HFFc6 (cell line): ENCODE measurements at regions not wholly inside any gene's neighbourhood (a gene's known extent, or its start where the extent isn't known, plus 50 kb on each side); places are given as distances from the start of the nearest gene placed in this dataset.

Experiments
- DNase-seq: peaks from one replicate; pipeline ENCODE4 v3.0.0-alpha.2; 2018
- H3K27ac Mint-ChIP-seq: 2 replicates; pipeline ENCODE4 v1.8.0; 2020; ENCODE audit warnings: mild to moderate bottlenecking, mixed read lengths
- H3K27me3 Mint-ChIP-seq: 2 replicates; pipeline ENCODE4 v1.8.0; 2021; ENCODE audit warnings: mild to moderate bottlenecking, moderate library complexity, mixed read lengths; ENCODE audit not compliant: insufficient read depth
- H3K36me3 Mint-ChIP-seq: 2 replicates; pipeline ENCODE4 v1.8.0; 2021; ENCODE audit warnings: low read depth, mixed read lengths
- H3K4me1 Mint-ChIP-seq: 2 replicates; pipeline ENCODE4 v1.8.0; 2020; ENCODE audit warnings: low read depth, mixed read lengths
- H3K4me3 Mint-ChIP-seq: 2 replicates; pipeline ENCODE4 v1.8.0; 2020; ENCODE audit warnings: mild to moderate bottlenecking, moderate library complexity, mixed read lengths
- H3K9me3 Mint-ChIP-seq: 2 replicates; pipeline ENCODE4 v1.8.0; 2020; ENCODE audit warnings: mild to moderate bottlenecking, mixed read lengths
- CTCF ChIP-seq: fragments of 200-600 bp; sonication (generic); IDR thresholded peaks from 2 replicates; pipeline ENCODE4 v1.5.0; 2021; ENCODE audit warnings: antibody characterized with exemption, mild to moderate bottlenecking

GRCh38 chr10:30758338-30758737 is 128.8 kb upstream of the LYZL2 start:
- Mint-ChIP-seq H3K4me1 (peaks cover 33% of the 10 kb centered on the region), H3K27me3 (peaks cover 2% of the 10 kb centered on the region; the same call in 1 of the 2 replicates), H3K4me3 (no peak overlapping the region), H3K36me3 (no peaks in the 10 kb centered on the region), H3K9me3 (peaks cover 9% of the 10 kb centered on the region; the same call in 1 of the 2 replicates), H3K27ac (no peak overlapping the region)
- DNase-seq: no peak
- no peak for TF ChIP-seq CTCF

- peaks cover 37% of the 10 kb centered on the region for H3K4me1 Mint-ChIP-seq
- peaks cover 9% of the 10 kb centered on the region; the same call in 1 of the 2 replicates for H3K9me3 Mint-ChIP-seq
- no peak for TF ChIP-seq CTCF
- H3K27ac Mint-ChIP-seq: no peak overlapping the region
- no peaks in the 10 kb centered on the region for H3K36me3 Mint-ChIP-seq
- peaks cover 2% of the 10 kb centered on the region; the same call in 1 of the 2 replicates for H3K27me3 Mint-ChIP-seq
- H3K4me3 Mint-ChIP-seq: no peak overlapping the region
- DNase-seq: no peak
Observed at GRCh38 chr10:30756896-30757295, 127.3 kb upstream of the LYZL2 start.

GRCh38 chr10:30756151-30756550 is 126.6 kb upstream of the LYZL2 start:
- H3K4me1 Mint-ChIP-seq: peaks cover 43% of the 10 kb centered on the region
- TF ChIP-seq CTCF: no peak
- no peak overlapping the region for H3K27ac Mint-ChIP-seq
- H3K36me3 Mint-ChIP-seq: no peaks in the 10 kb centered on the region
- DNase-seq: no peak
- no peak overlapping the region for H3K4me3 Mint-ChIP-seq
- peaks cover 6% of the 10 kb centered on the region; the same call in 1 of the 2 replicates for H3K9me3 Mint-ChIP-seq
- no peaks in the 10 kb centered on the region for H3K27me3 Mint-ChIP-seq

GRCh38 chr10:30755441-30755953 is 125.9 kb upstream of the LYZL2 start:
- no peak overlapping the region for H3K27ac Mint-ChIP-seq
- no peak overlapping the region for H3K4me3 Mint-ChIP-seq
- no peak for TF ChIP-seq CTCF

GRCh38 chr10:30752481-30752881 is 122.9 kb upstream of the LYZL2 start:
- TF ChIP-seq CTCF: no peak
- Mint-ChIP-seq H3K27me3 (no peaks in the 10 kb centered on the region), H3K4me3 (no peak overlapping the region), H3K9me3 (no peaks in the 10 kb centered on the region), H3K27ac (no peak overlapping the region), H3K4me1 (peaks cover 36% of the 10 kb centered on the region), H3K36me3 (no peaks in the 10 kb centered on the region)
- DNase-seq: no peak

More at GRCh38 chr10:30755441-30755953, 125.9 kb upstream of the LYZL2 start:
- H3K27me3 Mint-ChIP-seq: no peaks in the 10 kb centered on the region
- H3K4me1 Mint-ChIP-seq: peaks cover 43% of the 10 kb centered on the region
- H3K9me3 Mint-ChIP-seq: no peaks in the 10 kb centered on the region
- no peaks in the 10 kb centered on the region for H3K36me3 Mint-ChIP-seq
- no peak for DNase-seq
